ENCODE measurements at regions not wholly inside any gene's neighbourhood (a gene's known extent, or its start where the extent isn't known, plus 50 kb on each side); places are given as distances from the start of the nearest gene placed in this dataset.

DNA sequence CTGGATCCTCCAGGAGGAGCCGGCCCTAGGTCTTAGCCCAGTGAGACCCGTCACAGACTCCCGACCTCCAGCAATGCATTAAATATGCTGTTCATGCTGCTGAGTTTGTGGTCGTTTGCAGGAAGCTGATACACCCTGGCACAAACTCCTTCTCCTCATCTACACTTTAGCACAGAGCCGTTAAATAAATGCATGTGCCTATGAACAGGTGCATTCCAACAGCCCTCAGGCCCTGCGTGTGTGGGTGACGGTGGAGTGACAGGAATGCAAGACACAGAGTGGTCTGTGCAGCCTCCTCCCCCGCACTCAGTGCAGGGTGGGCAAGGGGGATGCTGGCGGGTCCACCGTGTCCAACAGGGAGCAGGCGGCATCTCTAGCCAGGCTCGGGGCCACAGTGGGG lies 106.6 kb upstream of the TMPRSS2 start:
- no peak overlapping the region for H3K27ac Mint-ChIP-seq (ENCODE audit: low read depth, unreplicated experiment)
- no peak overlapping the region for H3K4me3 Mint-ChIP-seq (ENCODE audit: unreplicated experiment)
- intact Hi-C loops (cut with micrococcal nuclease) = no loop called here
- no peaks in the 10 kb centered on the region for H3K9me3 Mint-ChIP-seq (ENCODE audit: unreplicated experiment)
- TF ChIP-seq, protein P1, sequence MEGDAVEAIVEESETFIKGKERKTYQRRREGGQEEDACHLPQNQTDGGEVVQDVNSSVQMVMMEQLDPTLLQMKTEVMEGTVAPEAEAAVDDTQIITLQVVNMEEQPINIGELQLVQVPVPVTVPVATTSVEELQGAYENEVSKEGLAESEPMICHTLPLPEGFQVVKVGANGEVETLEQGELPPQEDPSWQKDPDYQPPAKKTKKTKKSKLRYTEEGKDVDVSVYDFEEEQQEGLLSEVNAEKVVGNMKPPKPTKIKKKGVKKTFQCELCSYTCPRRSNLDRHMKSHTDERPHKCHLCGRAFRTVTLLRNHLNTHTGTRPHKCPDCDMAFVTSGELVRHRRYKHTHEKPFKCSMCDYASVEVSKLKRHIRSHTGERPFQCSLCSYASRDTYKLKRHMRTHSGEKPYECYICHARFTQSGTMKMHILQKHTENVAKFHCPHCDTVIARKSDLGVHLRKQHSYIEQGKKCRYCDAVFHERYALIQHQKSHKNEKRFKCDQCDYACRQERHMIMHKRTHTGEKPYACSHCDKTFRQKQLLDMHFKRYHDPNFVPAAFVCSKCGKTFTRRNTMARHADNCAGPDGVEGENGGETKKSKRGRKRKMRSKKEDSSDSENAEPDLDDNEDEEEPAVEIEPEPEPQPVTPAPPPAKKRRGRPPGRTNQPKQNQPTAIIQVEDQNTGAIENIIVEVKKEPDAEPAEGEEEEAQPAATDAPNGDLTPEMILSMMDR (IDR thresholded peaks at IDR 0.05; ENCODE audit: unreplicated experiment) = no peak
- ChIA-PET POLR2A (interaction anchor here (0.6 to 6.4 kb wide), 17 partner anchors 17 to 577 kb away, joined by 3 to 238 read pairs (median 12); partner anchors contain the start of gene RIPK4), CTCF (interaction anchor here (0.7 to 9.6 kb wide), 11 partner anchors 16 to 331 kb away, joined by 3 to 163 read pairs (median 7); partner anchors contain the start of gene RIPK4)
- H3K36me3 Mint-ChIP-seq (ENCODE audit: insufficient read depth, unreplicated experiment) = no peaks in the 10 kb centered on the region
- peaks cover 32% of the 10 kb centered on the region for H3K4me1 Mint-ChIP-seq (ENCODE audit: insufficient read depth, unreplicated experiment)
- no peak for DNase-seq (ENCODE audit: unreplicated experiment)
- no peaks in the 10 kb centered on the region for H3K27me3 Mint-ChIP-seq (ENCODE audit: insufficient read depth, unreplicated experiment)
- BruUV-seq (replicated peaks) = no TSS peak

DNA sequence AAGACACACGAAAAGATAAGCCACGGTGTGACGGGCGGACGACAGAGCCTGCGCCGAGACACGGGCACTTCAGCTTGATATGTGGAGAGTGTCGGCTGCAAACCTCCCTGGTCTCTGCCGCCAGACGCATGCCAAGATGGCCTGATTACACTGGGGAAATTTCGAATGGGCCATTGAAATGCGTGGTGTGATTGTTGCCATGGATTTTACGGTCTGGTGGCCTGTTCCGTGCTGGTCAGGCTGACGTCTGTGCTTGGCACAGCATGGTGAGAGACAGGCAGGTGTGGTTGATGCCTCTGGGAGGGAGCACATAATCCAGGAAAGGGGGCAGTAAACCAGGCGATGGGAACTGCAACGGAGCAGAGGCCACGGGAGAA lies 105.6 kb upstream of the TMPRSS2 start:
- Mint-ChIP-seq H3K4me3 (ENCODE audit: unreplicated experiment) (peak overlapping the region; percentile 12), H3K36me3 (ENCODE audit: insufficient read depth, unreplicated experiment) (no peaks in the 10 kb centered on the region), H3K27ac (ENCODE audit: low read depth, unreplicated experiment) (no peak overlapping the region), H3K9me3 (ENCODE audit: unreplicated experiment) (no peaks in the 10 kb centered on the region), H3K27me3 (ENCODE audit: insufficient read depth, unreplicated experiment) (no peaks in the 10 kb centered on the region), H3K4me1 (ENCODE audit: insufficient read depth, unreplicated experiment) (peaks cover 29% of the 10 kb centered on the region)
- BruUV-seq (replicated peaks) = no TSS peak
- intact Hi-C loops (cut with micrococcal nuclease) = loop anchor here (1.0 to 2.0 kb wide), 3 partner anchors 65 to 265 kb away; partner anchors contain the start of gene PRDM15
- POLR2A ChIA-PET = interaction anchor here (0.7 to 6.4 kb wide), 22 partner anchors 18 to 444 kb away, joined by 3 to 238 read pairs (median 6); partner anchors contain the start of gene RIPK4
- CTCF ChIA-PET = interaction anchor here (0.6 to 9.6 kb wide), 44 partner anchors 9 to 560 kb away, joined by 3 to 163 read pairs (median 5); partner anchors contain the start of gene RIPK4
- no peak for DNase-seq (ENCODE audit: unreplicated experiment)
- TF ChIP-seq, protein P1 (IDR thresholded peaks at IDR 0.05; ENCODE audit: unreplicated experiment) = no peak

DNA sequence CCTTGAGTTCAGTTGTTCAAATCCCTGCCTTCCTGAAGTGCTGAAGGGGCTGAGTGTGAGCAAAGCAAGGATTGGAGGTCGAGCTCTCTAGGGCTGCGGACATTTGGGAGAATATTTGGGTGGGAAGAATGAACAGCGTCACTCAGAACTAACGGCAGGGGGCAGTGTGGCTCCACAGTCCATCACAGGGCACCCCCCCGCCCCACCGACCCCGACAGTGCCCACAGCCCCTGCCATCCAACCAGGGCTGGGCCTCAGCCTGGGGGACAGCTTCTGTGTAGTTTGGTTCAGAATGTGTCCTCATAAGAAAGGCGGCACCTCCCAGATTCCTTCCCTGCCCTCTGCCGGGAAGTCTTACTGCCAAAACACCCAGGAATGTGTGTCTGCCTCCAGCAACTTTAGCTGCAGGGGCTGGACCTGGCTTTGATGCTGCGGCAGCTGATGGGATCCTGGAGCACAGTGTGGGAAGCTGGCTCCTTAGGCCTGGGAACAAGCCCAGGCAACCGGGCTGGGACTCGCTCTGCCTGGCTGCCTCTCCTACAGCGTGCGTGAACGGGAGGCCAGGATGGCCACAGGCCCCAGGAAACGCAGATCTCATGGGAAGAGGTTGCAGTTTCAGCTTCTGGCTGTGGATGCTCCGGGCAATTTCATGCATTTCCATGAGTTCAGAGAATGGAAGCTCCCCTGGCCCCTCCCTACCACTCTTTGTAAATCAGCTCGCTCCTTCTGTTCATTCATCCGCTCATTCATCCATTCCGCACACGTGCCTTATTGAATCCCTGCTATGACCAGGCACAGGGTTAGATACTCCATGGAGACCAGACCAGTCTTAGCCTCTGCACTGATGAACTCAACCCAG lies 104.9 kb upstream of the TMPRSS2 start:
- Mint-ChIP-seq H3K27ac (ENCODE audit: low read depth, unreplicated experiment) (peak overlapping the region; percentile 80), H3K36me3 (ENCODE audit: insufficient read depth, unreplicated experiment) (no peaks in the 10 kb centered on the region), H3K27me3 (ENCODE audit: insufficient read depth, unreplicated experiment) (no peaks in the 10 kb centered on the region), H3K4me3 (ENCODE audit: unreplicated experiment) (no peak overlapping the region), H3K4me1 (ENCODE audit: insufficient read depth, unreplicated experiment) (peaks cover 29% of the 10 kb centered on the region), H3K9me3 (ENCODE audit: unreplicated experiment) (no peaks in the 10 kb centered on the region)
- ChIA-PET POLR2A (interaction anchor here (0.6 to 6.4 kb wide), 30 partner anchors 8 to 444 kb away, joined by 3 to 238 read pairs (median 4); partner anchors contain the start of gene RIPK4), CTCF (interaction anchor here (0.6 to 9.6 kb wide), 59 partner anchors 10 to 561 kb away, joined by 3 to 163 read pairs (median 5); partner anchors contain the start of gene RIPK4)
- TF ChIP-seq, protein P1 (IDR thresholded peaks at IDR 0.05; ENCODE audit: unreplicated experiment) = peak; percentile 91
- intact Hi-C loops (cut with micrococcal nuclease) = loop anchor here (1.0 to 2.0 kb wide), 6 partner anchors 66 to 504 kb away; partner anchors contain the start of gene PRDM15
- BruUV-seq (replicated peaks) = no TSS peak
- peak; percentile 98 for DNase-seq (ENCODE audit: unreplicated experiment)
